GM18867 (cell line): ENCODE measurements at regions not wholly inside any gene's neighbourhood (a gene's known extent, or its start where the extent isn't known, plus 50 kb on each side); places are given as distances from the start of the nearest gene placed in this dataset.

Experiments
- ATAC-seq: cut with Tn5 transposase; IDR thresholded peaks from one replicate; pipeline ENCODE4 v1.9.1; 2021; ENCODE audit warnings: mild to moderate bottlenecking, moderate library complexity; ENCODE audit not compliant: unreplicated experiment

- no peak for ATAC-seq
These were observed 545.6 kb upstream of the MAP3K7 start for GRCh38 chr6:91132461-91132860.

- ATAC-seq = no peak
These were observed 543.3 kb upstream of the MAP3K7 start for GRCh38 chr6:91130126-91130525.

- ATAC-seq = no peak
These were observed 540.9 kb upstream of the MAP3K7 start for GRCh38 chr6:91127752-91128151.

- ATAC-seq = no peak
These were observed 540.0 kb upstream of the MAP3K7 start for GRCh38 chr6:91126876-91127275.

GRCh38 chr6:91117550-91117949 is 530.7 kb upstream of the MAP3K7 start:
- no peak for ATAC-seq

GRCh38 chr6:91114123-91114708 is 527.3 kb upstream of the MAP3K7 start:
- ATAC-seq = no peak

GRCh38 chr6:91106083-91106482 is 519.2 kb upstream of the MAP3K7 start:
- ATAC-seq = no peak

- no peak for ATAC-seq
These were observed 518.7 kb upstream of the MAP3K7 start for GRCh38 chr6:91105532-91105931.

GRCh38 chr6:91099479-91099878 is 512.6 kb upstream of the MAP3K7 start:
- ATAC-seq = no peak

GRCh38 chr6:91098006-91098405 is 511.1 kb upstream of the MAP3K7 start:
- no peak for ATAC-seq

GRCh38 chr6:91097364-91097763 is 510.5 kb upstream of the MAP3K7 start:
- ATAC-seq = no peak

- no peak for ATAC-seq
These were observed 508.1 kb upstream of the MAP3K7 start for GRCh38 chr6:91094806-91095475.

GRCh38 chr6:91094341-91094740 is 507.5 kb upstream of the MAP3K7 start:
- ATAC-seq = no peak

- no peak for ATAC-seq
These were observed 502.1 kb upstream of the MAP3K7 start for GRCh38 chr6:91088976-91089375.

GRCh38 chr6:91088515-91088914 is 501.6 kb upstream of the MAP3K7 start:
- ATAC-seq = no peak

GRCh38 chr6:91087908-91088307 is 501.0 kb upstream of the MAP3K7 start:
- ATAC-seq = no peak

- ATAC-seq = no peak
These were observed 496.3 kb upstream of the MAP3K7 start for GRCh38 chr6:91083211-91083610.

GRCh38 chr6:91082311-91082832 is 495.5 kb upstream of the MAP3K7 start:
- no peak for ATAC-seq

- peak; percentile 76 for ATAC-seq
These were observed 494.7 kb upstream of the MAP3K7 start for GRCh38 chr6:91081452-91082067.

GRCh38 chr6:91080871-91081270 is 494.0 kb upstream of the MAP3K7 start:
- no peak for ATAC-seq

- no peak for ATAC-seq
These were observed 493.1 kb upstream of the MAP3K7 start for GRCh38 chr6:91079969-91080368.
